ENCODE measurements at regions not wholly inside any gene's neighbourhood (a gene's known extent, or its start where the extent isn't known, plus 50 kb on each side); places are given as distances from the start of the nearest gene placed in this dataset.
A peak's percentile ranks its signal among the peaks of the same experiment; 100 is the strongest.

- DNase-seq = peak; percentile 80
Observed at GRCh38 chr1:14511796-14512585, 86.5 kb upstream of the KAZN start.

GRCh38 chr1:14513111-14513510, 85.4 kb upstream of the KAZN start:
- peak; percentile 41 for DNase-seq

- no peak for DNase-seq
Observed at GRCh38 chr1:14514739-14515138, 83.7 kb upstream of the KAZN start.

GRCh38 chr1:14516974-14517840, 81.3 kb upstream of the KAZN start:
- no peak for DNase-seq

GRCh38 chr1:14517841-14518180, 80.7 kb upstream of the KAZN start:
- no peak for DNase-seq

GRCh38 chr1:14519976-14520375, 78.5 kb upstream of the KAZN start:
- no peak for DNase-seq

GRCh38 chr1:14520514-14521163, 77.8 kb upstream of the KAZN start:
- no peak for DNase-seq

GRCh38 chr1:14521622-14522021, 76.9 kb upstream of the KAZN start:
- DNase-seq = no peak

GRCh38 chr1:14522077-14522925, 76.2 kb upstream of the KAZN start:
- no peak for DNase-seq

GRCh38 chr1:14522926-14523241, 75.6 kb upstream of the KAZN start:
- DNase-seq = no peak

GRCh38 chr1:14524826-14525636, 73.5 kb upstream of the KAZN start:
- DNase-seq = no peak

GRCh38 chr1:14529475-14529874, 69.0 kb upstream of the KAZN start:
- no peak for DNase-seq

- DNase-seq = no peak
Observed at GRCh38 chr1:14531519-14531918, 67.0 kb upstream of the KAZN start.

- no peak for DNase-seq
Observed at GRCh38 chr1:14535619-14536355, 62.7 kb upstream of the KAZN start.

- DNase-seq = no peak
Observed at GRCh38 chr1:14538335-14538734, 60.1 kb upstream of the KAZN start.

- no peak for DNase-seq
Observed at GRCh38 chr1:14539309-14539708, 59.2 kb upstream of the KAZN start.

GRCh38 chr1:14539953-14540563, 58.4 kb upstream of the KAZN start:
- DNase-seq = peak; percentile 74

GRCh38 chr1:14541348-14541747, 57.1 kb upstream of the KAZN start:
- no peak for DNase-seq

GRCh38 chr1:14543191-14543840, 55.2 kb upstream of the KAZN start:
- no peak for DNase-seq

- no peak for DNase-seq
Observed at GRCh38 chr1:14544319-14544718, 54.2 kb upstream of the KAZN start.

All from eye (tissue), 1 donor.